Right lobe of liver (tissue), 6 donors: ENCODE measurements at regions not wholly inside any gene's neighbourhood (a gene's known extent, or its start where the extent isn't known, plus 50 kb on each side); places are given as distances from the start of the nearest gene placed in this dataset.

ENCODE experiments used
- ATAC-seq, 4 donors: fragments of 200-7000 bp; cut with Tn5 transposase; one replicate each; pipeline ENCODE4 v1.9.1; 2020; ENCODE audit warnings: mild to moderate bottlenecking in 4 of 4, moderate library complexity in 4 of 4
- DNase-seq, 3 donors: peaks; one replicate each; pipeline ENCODE4 v3.0.0-alpha.2; 2020
- H3K27ac ChIP-seq, 3 donors: fragments of 200-600 bp; one replicate each; pipeline ENCODE4 v1.8.0; 2022
- H3K27me3 ChIP-seq, 2 donors: fragments of 200-600 bp; one replicate each; pipeline ENCODE4 v1.8.0; 2022
- H3K36me3 ChIP-seq, 4 donors: fragments of 200-600 bp; sonication (generic) in 1 of 4; one replicate each; pipeline versions ENCODE4 v1.5.1 to v1.8.0; 2017 to 2022; ENCODE audit warnings: control low read depth in 1 of 4
- H3K4me1 ChIP-seq, 4 donors: fragments of 200-600 bp; sonication (generic) in 1 of 4; one replicate each; pipeline versions ENCODE4 v1.5.1 to v1.8.0; 2017 to 2022; ENCODE audit warnings: control low read depth in 1 of 4
- H3K4me3 ChIP-seq, 3 donors: fragments of 200-600 bp; one replicate each; pipeline ENCODE4 v1.8.0; 2022
- H3K9me3 ChIP-seq, 4 donors: fragments of 200-600 bp; sonication (generic) in 1 of 4; one replicate each; pipeline versions ENCODE4 v1.5.1 to v1.8.0; 2017 to 2022; ENCODE audit warnings: control low read depth in 1 of 4
- CTCF ChIP-seq, 4 donors: fragments of 200-600 bp in 3 of 4; fragments of 450-650 bp in 1 of 4; IDR thresholded peaks; one replicate each; pipeline versions ENCODE4 v1.5.1 to v1.8.0; 2016 to 2022; ENCODE audit warnings: antibody characterized with exemption in 4 of 4, mild to moderate bottlenecking in 2 of 4
- POLR2A ChIP-seq: fragments of 450-650 bp; IDR thresholded peaks from one replicate; pipeline ENCODE4 v1.6.1; 2017; ENCODE audit warnings: antibody characterized with exemption, mild to moderate bottlenecking
- WGBS: methylation state at CpG from one replicate; pipeline ENCODE4 v1.1.6; 2018; ENCODE audit warnings: low coverage, low lambda C conversion rate; ENCODE audit not compliant: insufficient coverage; ENCODE audit errors: missing lambda C conversion rate; 5-methylcytosine and 5-hydroxymethylcytosine counted together
- intact Hi-C, 2 donors: fragments of 100-400 bp; cut with DNase I; formaldehyde crosslinking; loops; one replicate each; pipeline versions ENCODE4 v1.11.2 to v1.14.1; 2022
- donor health status: DM: no; HTN: yes; CAD: no.
- donor health status: DM: no; HTN: no; CAD: no.
- donor health status: DM: no; HTN: no; CAD: no.
- donor health status: DM: no; HTN: yes; CAD: no.
- donor health status: DM: no; HTN: yes; CAD: no.

GRCh38 chr2:150046211-150046610 lies 441.3 kb downstream of the RND3 start:
- DNase-seq (no peak), ATAC-seq (no peak)
- Histone ChIP-seq H3K4me1 (no peaks in the 10 kb centered on the region), H3K27ac (no peak overlapping the region), H3K36me3 (no peaks in the 10 kb centered on the region), H3K27me3 (no peaks in the 10 kb centered on the region), H3K9me3 (no peaks in the 10 kb centered on the region), H3K4me3 (no peak overlapping the region)
- intact Hi-C loops, result no loop called here
- no peak for TF ChIP-seq CTCF (IDR thresholded peaks at IDR 0.05)
- no peak for TF ChIP-seq POLR2A
- WGBS, result 59% methylated on average over 5 of the region's 5 CpGs

DNA sequence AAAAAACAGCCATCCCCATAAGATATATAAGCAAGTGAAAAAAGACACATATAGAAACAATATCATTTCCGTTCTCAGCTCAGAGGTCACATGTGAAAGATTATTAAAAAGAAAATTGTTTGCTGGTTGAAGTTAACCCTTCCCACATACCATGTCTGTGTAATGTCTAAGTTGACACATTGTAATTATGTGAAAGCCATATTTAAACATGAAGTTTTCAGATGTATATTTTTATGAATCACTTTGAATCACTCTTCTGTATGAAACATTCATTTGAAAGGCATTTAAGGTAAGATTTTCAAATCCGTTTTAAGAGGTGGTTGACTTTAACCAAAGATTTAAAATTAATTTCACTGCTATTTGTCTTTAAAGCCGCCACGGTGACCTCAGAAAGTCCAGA lies 441.9 kb downstream of the RND3 start:
- WGBS, result 80% methylated on average over 4 of the region's 4 CpGs
- Histone ChIP-seq H3K4me3 (no peak overlapping the region), H3K27ac (no peak overlapping the region), H3K27me3 (no peaks in the 10 kb centered on the region), H3K9me3 (no peaks in the 10 kb centered on the region), H3K36me3 (no peaks in the 10 kb centered on the region), H3K4me1 (no peaks in the 10 kb centered on the region)
- DNase-seq (no peak), ATAC-seq (no peak)
- intact Hi-C loops, result no loop called here
- TF ChIP-seq POLR2A (no peak), CTCF (IDR thresholded peaks at IDR 0.05) (no peak)

GRCh38 chr2:150043172-150043500 lies 444.3 kb downstream of the RND3 start:
- Histone ChIP-seq H3K27ac (no peak overlapping the region), H3K36me3 (no peaks in the 10 kb centered on the region), H3K9me3 (no peaks in the 10 kb centered on the region), H3K4me3 (no peak overlapping the region), H3K27me3 (no peaks in the 10 kb centered on the region), H3K4me1 (no peaks in the 10 kb centered on the region)
- WGBS, result 63% methylated on average over 2 of the region's 2 CpGs
- intact Hi-C loops, result no loop called here
- DNase-seq (no peak), ATAC-seq (peak in 1 of 4 donors; percentile 39)
- TF ChIP-seq POLR2A, result no peak
- TF ChIP-seq CTCF (IDR thresholded peaks at IDR 0.05), result no peak

- intact Hi-C loops, result no loop called here
- Histone ChIP-seq H3K36me3 (no peaks in the 10 kb centered on the region), H3K27ac (no peak overlapping the region), H3K9me3 (no peaks in the 10 kb centered on the region), H3K4me1 (no peaks in the 10 kb centered on the region), H3K4me3 (no peak overlapping the region), H3K27me3 (no peaks in the 10 kb centered on the region)
- 75% methylated on average over 5 of the region's 5 CpGs for WGBS
- TF ChIP-seq POLR2A (no peak), CTCF (IDR thresholded peaks at IDR 0.05) (no peak)
- no peak for ATAC-seq
- DNase-seq, result no peak
These were observed 444.8 kb downstream of the RND3 start for GRCh38 chr2:150042500-150043171.
